Activated CD8-positive, alpha-beta memory T cell treated with anti-CD3 and anti-CD28 coated beads for 4 hours (primary cell): ENCODE measurements at regions not wholly inside any gene's neighbourhood (a gene's known extent, or its start where the extent isn't known, plus 50 kb on each side); places are given as distances from the start of the nearest gene placed in this dataset.
A peak's percentile ranks its signal among the peaks of the same experiment; 100 is the strongest.

Source experiments
- DNase-seq, 2 donors: peaks; one replicate each; pipeline ENCODE4 v3.0.0-alpha.2; 2020; ENCODE audit warnings: low read depth in 2 of 2

GRCh38 chr1:25056536-25056935 lies 126.5 kb upstream of the RUNX3 start:
- no peak for DNase-seq

GRCh38 chr1:25055961-25056360 lies 125.9 kb upstream of the RUNX3 start:
- no peak for DNase-seq

- no peak for DNase-seq
These were observed 125.3 kb upstream of the RUNX3 start for GRCh38 chr1:25055324-25055780.

GRCh38 chr1:25054526-25055323 lies 124.6 kb upstream of the RUNX3 start:
- no peak for DNase-seq

- no peak for DNase-seq
These were observed 123.6 kb upstream of the RUNX3 start for GRCh38 chr1:25053576-25054250.

- DNase-seq, result no peak
These were observed 121.8 kb upstream of the RUNX3 start for GRCh38 chr1:25051906-25052305.

- DNase-seq, result no peak
These were observed 121.4 kb upstream of the RUNX3 start for GRCh38 chr1:25051504-25051903.

GRCh38 chr1:25050165-25050564 lies 120.1 kb upstream of the RUNX3 start:
- DNase-seq, result no peak

- no peak for DNase-seq
These were observed 119.1 kb upstream of the RUNX3 start for GRCh38 chr1:25049190-25049589.

- DNase-seq, result no peak
These were observed 118.7 kb upstream of the RUNX3 start for GRCh38 chr1:25048728-25049127.

GRCh38 chr1:25047506-25048240 lies 117.6 kb upstream of the RUNX3 start:
- DNase-seq, result no peak

- DNase-seq, result no peak
These were observed 116.1 kb upstream of the RUNX3 start for GRCh38 chr1:25046194-25046532.

- no peak for DNase-seq
These were observed 115.6 kb upstream of the RUNX3 start for GRCh38 chr1:25045480-25046193.

- no peak for DNase-seq
These were observed 113.1 kb upstream of the RUNX3 start for GRCh38 chr1:25043228-25043580.

GRCh38 chr1:25042331-25043227 lies 112.5 kb upstream of the RUNX3 start:
- DNase-seq, result no peak

- no peak for DNase-seq
These were observed 111.8 kb upstream of the RUNX3 start for GRCh38 chr1:25041916-25042315.

GRCh38 chr1:25040122-25040685 lies 110.1 kb upstream of the RUNX3 start:
- DNase-seq, result no peak

GRCh38 chr1:25039229-25039628 lies 109.2 kb upstream of the RUNX3 start:
- no peak for DNase-seq

- no peak for DNase-seq
These were observed 108.6 kb upstream of the RUNX3 start for GRCh38 chr1:25038699-25039098.

- DNase-seq, result peak in 1 of 2 donors; percentile 44
These were observed 107.3 kb upstream of the RUNX3 start for GRCh38 chr1:25037174-25038074.
